ENCODE measurements at regions not wholly inside any gene's neighbourhood (a gene's known extent, or its start where the extent isn't known, plus 50 kb on each side); places are given as distances from the start of the nearest gene placed in this dataset.

GRCh38 chr2:120551522-120551921 lies 184.1 kb upstream of the GLI2 start:
- Histone ChIP-seq H4K20me1 (ENCODE audit: insufficient read depth, low read length) (no peaks in the 10 kb centered on the region), H3K36me3 (ENCODE audit: insufficient read depth, low read length) (no peaks in the 10 kb centered on the region), H3K4me2 (ENCODE audit: insufficient read depth, low read length) (no peak overlapping the region), H3K27ac (ENCODE audit: low read depth, low read length) (no peak overlapping the region), H3K4me3 (ENCODE audit: insufficient read depth, low read length) (no peak overlapping the region), H3K27me3 (ENCODE audit: insufficient read depth, low read length) (no peaks in the 10 kb centered on the region), H3K9me3 (ENCODE audit: low read depth, low read length) (no peaks in the 10 kb centered on the region), H2AFZ (ENCODE audit: low read length) (no peak overlapping the region), H3K4me1 (ENCODE audit: insufficient read depth, low read length) (peaks cover 35% of the 10 kb centered on the region), H3K79me2 (ENCODE audit: insufficient read depth, low read length) (no peaks in the 10 kb centered on the region)
- no peak for TF ChIP-seq CTCF (IDR thresholded peaks at IDR 0.05; ENCODE audit: extremely low read depth, low read depth, low read length)
- no peak for DNase-seq (ENCODE audit: insufficient read length, low spot score, missing footprints)

- Histone ChIP-seq H4K20me1 (ENCODE audit: insufficient read depth, low read length) (no peaks in the 10 kb centered on the region), H3K4me2 (ENCODE audit: insufficient read depth, low read length) (no peak overlapping the region), H3K9me3 (ENCODE audit: low read depth, low read length) (no peaks in the 10 kb centered on the region), H3K36me3 (ENCODE audit: insufficient read depth, low read length) (no peaks in the 10 kb centered on the region), H2AFZ (ENCODE audit: low read length) (no peak overlapping the region), H3K27me3 (ENCODE audit: insufficient read depth, low read length) (no peaks in the 10 kb centered on the region), H3K4me3 (ENCODE audit: insufficient read depth, low read length) (no peak overlapping the region), H3K79me2 (ENCODE audit: insufficient read depth, low read length) (no peaks in the 10 kb centered on the region), H3K27ac (ENCODE audit: low read depth, low read length) (no peak overlapping the region), H3K4me1 (ENCODE audit: insufficient read depth, low read length) (peaks cover 32% of the 10 kb centered on the region)
- DNase-seq (ENCODE audit: insufficient read length, low spot score, missing footprints), result no peak
- TF ChIP-seq CTCF (IDR thresholded peaks at IDR 0.05; ENCODE audit: extremely low read depth, low read depth, low read length), result no peak
Measured at GRCh38 chr2:120552079-120552478, 183.6 kb upstream of the GLI2 start.

DNA sequence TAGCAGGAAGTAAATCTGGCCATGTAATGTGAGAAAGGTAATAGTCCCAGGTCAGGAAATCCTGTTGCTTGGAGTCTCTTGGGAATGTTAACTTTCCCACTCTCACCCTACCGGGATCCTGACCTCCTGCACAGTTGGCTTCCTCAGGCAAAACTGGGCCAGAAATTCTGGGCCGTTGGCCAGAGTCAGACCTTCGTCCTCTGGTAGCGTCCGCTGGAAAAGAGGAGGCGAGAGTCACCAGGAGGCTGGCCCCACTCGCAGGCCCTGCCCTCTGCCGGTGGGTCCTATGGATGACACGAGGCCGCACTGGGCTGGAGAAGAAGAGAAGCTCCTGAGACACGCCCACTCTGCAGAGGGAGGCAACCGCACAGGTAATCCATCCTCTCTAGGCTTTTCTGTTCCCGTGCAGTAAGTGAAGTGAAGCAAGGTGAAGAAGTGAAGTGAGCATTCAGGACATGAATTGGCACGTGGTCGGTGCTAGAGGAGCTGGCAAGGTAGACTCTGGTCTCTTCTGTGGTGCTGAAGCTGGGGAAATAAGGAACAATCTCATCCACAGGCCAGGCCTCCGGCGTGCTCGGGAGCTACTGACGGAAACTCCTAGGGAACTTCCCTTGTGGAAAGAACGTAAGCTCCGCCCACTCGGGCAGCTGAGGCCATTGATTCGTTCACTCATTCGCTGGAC lies 182.7 kb upstream of the GLI2 start:
- Histone ChIP-seq H3K4me3 (ENCODE audit: insufficient read depth, low read length) (peak overlapping the region; percentile 26), H3K36me3 (ENCODE audit: insufficient read depth, low read length) (no peaks in the 10 kb centered on the region), H3K79me2 (ENCODE audit: insufficient read depth, low read length) (no peaks in the 10 kb centered on the region), H3K4me1 (ENCODE audit: insufficient read depth, low read length) (peaks cover 31% of the 10 kb centered on the region), H3K27me3 (ENCODE audit: insufficient read depth, low read length) (no peaks in the 10 kb centered on the region), H2AFZ (ENCODE audit: low read length) (peak overlapping the region; percentile 57), H4K20me1 (ENCODE audit: insufficient read depth, low read length) (no peaks in the 10 kb centered on the region), H3K27ac (ENCODE audit: low read depth, low read length) (no peak overlapping the region), H3K9me3 (ENCODE audit: low read depth, low read length) (no peaks in the 10 kb centered on the region), H3K4me2 (ENCODE audit: insufficient read depth, low read length) (peak overlapping the region; percentile 64)
- TF ChIP-seq CTCF (IDR thresholded peaks at IDR 0.05; ENCODE audit: extremely low read depth, low read depth, low read length), result peak; percentile 76
- no peak for DNase-seq (ENCODE audit: insufficient read length, low spot score, missing footprints)

- Histone ChIP-seq H3K4me3 (ENCODE audit: insufficient read depth, low read length) (no peak overlapping the region), H3K4me1 (ENCODE audit: insufficient read depth, low read length) (peaks cover 45% of the 10 kb centered on the region), H4K20me1 (ENCODE audit: insufficient read depth, low read length) (no peaks in the 10 kb centered on the region), H3K27me3 (ENCODE audit: insufficient read depth, low read length) (no peaks in the 10 kb centered on the region), H2AFZ (ENCODE audit: low read length) (no peak overlapping the region), H3K27ac (ENCODE audit: low read depth, low read length) (no peak overlapping the region), H3K36me3 (ENCODE audit: insufficient read depth, low read length) (no peaks in the 10 kb centered on the region), H3K9me3 (ENCODE audit: low read depth, low read length) (no peaks in the 10 kb centered on the region), H3K79me2 (ENCODE audit: insufficient read depth, low read length) (no peaks in the 10 kb centered on the region), H3K4me2 (ENCODE audit: insufficient read depth, low read length) (no peak overlapping the region)
- no peak for TF ChIP-seq CTCF (IDR thresholded peaks at IDR 0.05; ENCODE audit: extremely low read depth, low read depth, low read length)
- no peak for DNase-seq (ENCODE audit: insufficient read length, low spot score, missing footprints)
Measured at GRCh38 chr2:120554625-120555032, 181.0 kb upstream of the GLI2 start.
